H1 (cell line): ENCODE measurements at regions not wholly inside any gene's neighbourhood (a gene's known extent, or its start where the extent isn't known, plus 50 kb on each side); places are given as distances from the start of the nearest gene placed in this dataset.

ENCODE experiments used
- JUND ChIP-seq: IDR thresholded peaks from 2 replicates; pipeline ENCODE4 v1.6.1; 2011; ENCODE audit warnings: mild to moderate bottlenecking, improper control_type of control experiment, low read length
- KDM1A ChIP-seq: fragments of 200-600, 300-600 bp; sonication (generic); IDR thresholded peaks from 2 replicates; pipeline ENCODE4 v1.7.1; 2016; ENCODE audit warnings: mild to moderate bottlenecking, low read length, borderline replicate concordance
- POLR2A ChIP-seq, 2 experiments: IDR thresholded peaks; 1 replicate in 1 of 2; 2 replicates in 1 of 2; pipeline ENCODE4 v1.6.1; 2011; ENCODE audit warnings: low read depth in 2 of 2, low read length in 2 of 2, mild to moderate bottlenecking in 2 of 2; ENCODE audit errors: control extremely low read depth in 1 of 2
- RNF2 ChIP-seq: fragments of 200-900, 300-1000 bp; sonication (generic); IDR thresholded peaks from 2 replicates; pipeline ENCODE4 v1.7.1; 2016; ENCODE audit warnings: borderline replicate concordance, low read depth, mild to moderate bottlenecking, antibody characterized with exemption, low read length; ENCODE audit not compliant: poor library complexity, severe bottlenecking; ENCODE audit errors: missing control alignments
- YY1 ChIP-seq: IDR thresholded peaks from 2 replicates; pipeline ENCODE4 v1.6.1; 2011; ENCODE audit warnings: low read depth, mild to moderate bottlenecking, low read length

GRCh38 chr13:40060296-40061007, 405.0 kb downstream of the COG6 start:
- no peak for TF ChIP-seq KDM1A
- TF ChIP-seq POLR2A (IDR thresholded peaks at IDR 0.05; ENCODE audit: control extremely low read depth in 1 of 2, low read depth in 2 of 2, low read length in 2 of 2) = no peak
- no peak for TF ChIP-seq YY1
- no peak for TF ChIP-seq JUND
- TF ChIP-seq RNF2 = no peak
